ENCODE measurements at regions not wholly inside any gene's neighbourhood (a gene's known extent, or its start where the extent isn't known, plus 50 kb on each side); places are given as distances from the start of the nearest gene placed in this dataset.

DNA sequence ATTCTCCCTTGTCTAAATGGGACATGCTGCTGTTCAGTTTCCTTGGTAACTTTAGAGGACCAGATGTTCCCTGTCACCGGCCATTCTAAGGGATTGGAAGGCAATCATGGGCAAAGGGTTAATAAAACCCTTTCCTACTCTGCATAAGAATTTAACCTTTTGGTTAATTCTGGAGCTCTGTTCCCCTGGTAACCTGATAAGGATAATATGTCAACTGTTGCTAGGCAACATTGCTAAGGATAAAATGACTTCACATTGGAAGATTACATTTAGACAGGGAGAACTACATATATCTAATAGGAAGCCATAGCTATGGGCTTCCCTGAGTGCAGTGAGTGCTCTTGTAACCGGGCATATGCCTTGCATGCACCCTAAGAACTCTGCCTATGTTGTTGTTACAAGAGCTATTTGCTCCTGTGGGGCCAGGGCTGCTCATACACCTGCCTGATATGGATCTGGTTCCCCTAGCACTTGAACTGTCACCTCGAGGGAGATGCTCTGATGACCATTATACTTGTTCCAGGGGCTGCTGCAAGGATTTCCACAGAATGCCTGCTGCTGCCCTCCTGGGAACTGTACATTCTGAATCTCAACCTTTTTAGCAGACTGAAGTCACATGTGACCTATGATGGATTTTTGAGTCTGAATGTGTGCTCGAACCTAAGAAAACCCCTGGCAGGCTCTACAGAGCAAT lies 326.3 kb upstream of the PDZRN3 start:
- no peak for TF ChIP-seq POLR2A (IDR thresholded peaks at IDR 0.05)
- TF ChIP-seq, protein P1, sequence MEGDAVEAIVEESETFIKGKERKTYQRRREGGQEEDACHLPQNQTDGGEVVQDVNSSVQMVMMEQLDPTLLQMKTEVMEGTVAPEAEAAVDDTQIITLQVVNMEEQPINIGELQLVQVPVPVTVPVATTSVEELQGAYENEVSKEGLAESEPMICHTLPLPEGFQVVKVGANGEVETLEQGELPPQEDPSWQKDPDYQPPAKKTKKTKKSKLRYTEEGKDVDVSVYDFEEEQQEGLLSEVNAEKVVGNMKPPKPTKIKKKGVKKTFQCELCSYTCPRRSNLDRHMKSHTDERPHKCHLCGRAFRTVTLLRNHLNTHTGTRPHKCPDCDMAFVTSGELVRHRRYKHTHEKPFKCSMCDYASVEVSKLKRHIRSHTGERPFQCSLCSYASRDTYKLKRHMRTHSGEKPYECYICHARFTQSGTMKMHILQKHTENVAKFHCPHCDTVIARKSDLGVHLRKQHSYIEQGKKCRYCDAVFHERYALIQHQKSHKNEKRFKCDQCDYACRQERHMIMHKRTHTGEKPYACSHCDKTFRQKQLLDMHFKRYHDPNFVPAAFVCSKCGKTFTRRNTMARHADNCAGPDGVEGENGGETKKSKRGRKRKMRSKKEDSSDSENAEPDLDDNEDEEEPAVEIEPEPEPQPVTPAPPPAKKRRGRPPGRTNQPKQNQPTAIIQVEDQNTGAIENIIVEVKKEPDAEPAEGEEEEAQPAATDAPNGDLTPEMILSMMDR (IDR thresholded peaks at IDR 0.05): no peak

Measured in esophagus squamous epithelium (tissue), 4 donors.